WI38 (cell line): ENCODE measurements at regions not wholly inside any gene's neighbourhood (a gene's known extent, or its start where the extent isn't known, plus 50 kb on each side); places are given as distances from the start of the nearest gene placed in this dataset.

Experiments used
- H3K4me3 ChIP-seq: 2 replicates; pipeline ENCODE4 v1.5.1; 2011; ENCODE audit warnings: low read depth, mild to moderate bottlenecking, control low read depth, low read length
- TF ChIP-seq, protein P1 (sequence below): IDR thresholded peaks from 2 replicates; pipeline ENCODE4 v1.5.1; 2012; ENCODE audit warnings: low read depth, mild to moderate bottlenecking, control low read depth, low read length

DNA sequence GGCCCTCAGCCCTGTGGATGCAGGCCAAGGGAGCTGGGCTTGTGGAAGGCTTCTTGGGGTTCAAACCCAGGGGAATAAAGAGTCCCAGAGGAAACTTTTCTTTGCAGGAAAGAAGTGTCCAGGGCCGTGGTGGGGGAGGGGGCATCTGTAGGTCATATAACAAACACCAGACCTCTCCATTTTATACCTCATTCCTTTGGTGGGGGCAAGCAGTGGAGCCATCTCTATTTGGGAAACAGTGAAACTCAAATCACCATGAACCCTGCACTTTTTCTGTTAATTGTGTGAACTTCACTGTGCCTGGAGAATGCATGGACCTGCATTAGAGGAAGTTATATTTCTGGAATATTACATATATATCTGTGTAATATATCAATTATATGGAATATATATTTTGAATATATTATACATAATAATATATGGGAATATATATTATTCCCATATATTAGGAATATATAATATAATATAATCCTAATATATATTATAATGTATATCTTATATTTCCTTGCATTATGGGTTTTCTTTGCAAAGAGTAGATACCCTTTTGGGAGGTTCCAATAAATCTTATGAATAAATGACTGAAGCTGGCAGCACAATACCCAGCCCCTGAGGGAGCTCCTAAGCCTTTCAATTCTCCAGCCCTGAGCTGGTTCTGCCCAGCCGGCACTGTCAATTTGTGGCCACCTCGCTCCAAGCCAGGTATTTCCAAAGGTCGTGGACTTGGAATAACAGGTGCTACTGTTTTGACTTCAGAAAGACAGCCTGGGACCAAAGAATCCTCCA, 97.7 kb upstream of the PKDCC start:
- H3K4me3 ChIP-seq: no peak overlapping the region
- TF ChIP-seq, protein P1, sequence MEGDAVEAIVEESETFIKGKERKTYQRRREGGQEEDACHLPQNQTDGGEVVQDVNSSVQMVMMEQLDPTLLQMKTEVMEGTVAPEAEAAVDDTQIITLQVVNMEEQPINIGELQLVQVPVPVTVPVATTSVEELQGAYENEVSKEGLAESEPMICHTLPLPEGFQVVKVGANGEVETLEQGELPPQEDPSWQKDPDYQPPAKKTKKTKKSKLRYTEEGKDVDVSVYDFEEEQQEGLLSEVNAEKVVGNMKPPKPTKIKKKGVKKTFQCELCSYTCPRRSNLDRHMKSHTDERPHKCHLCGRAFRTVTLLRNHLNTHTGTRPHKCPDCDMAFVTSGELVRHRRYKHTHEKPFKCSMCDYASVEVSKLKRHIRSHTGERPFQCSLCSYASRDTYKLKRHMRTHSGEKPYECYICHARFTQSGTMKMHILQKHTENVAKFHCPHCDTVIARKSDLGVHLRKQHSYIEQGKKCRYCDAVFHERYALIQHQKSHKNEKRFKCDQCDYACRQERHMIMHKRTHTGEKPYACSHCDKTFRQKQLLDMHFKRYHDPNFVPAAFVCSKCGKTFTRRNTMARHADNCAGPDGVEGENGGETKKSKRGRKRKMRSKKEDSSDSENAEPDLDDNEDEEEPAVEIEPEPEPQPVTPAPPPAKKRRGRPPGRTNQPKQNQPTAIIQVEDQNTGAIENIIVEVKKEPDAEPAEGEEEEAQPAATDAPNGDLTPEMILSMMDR: no peak

- H3K4me3 ChIP-seq: no peak overlapping the region
- TF ChIP-seq, protein P1: no peak
Observed at GRCh38 chr2:41950666-41950960, 97.2 kb upstream of the PKDCC start.

GRCh38 chr2:41954304-41955291, 93.2 kb upstream of the PKDCC start:
- TF ChIP-seq, protein P1: no peak
- no peak overlapping the region for H3K4me3 ChIP-seq

GRCh38 chr2:41955316-41956043, 92.3 kb upstream of the PKDCC start:
- no peak overlapping the region for H3K4me3 ChIP-seq

DNA sequence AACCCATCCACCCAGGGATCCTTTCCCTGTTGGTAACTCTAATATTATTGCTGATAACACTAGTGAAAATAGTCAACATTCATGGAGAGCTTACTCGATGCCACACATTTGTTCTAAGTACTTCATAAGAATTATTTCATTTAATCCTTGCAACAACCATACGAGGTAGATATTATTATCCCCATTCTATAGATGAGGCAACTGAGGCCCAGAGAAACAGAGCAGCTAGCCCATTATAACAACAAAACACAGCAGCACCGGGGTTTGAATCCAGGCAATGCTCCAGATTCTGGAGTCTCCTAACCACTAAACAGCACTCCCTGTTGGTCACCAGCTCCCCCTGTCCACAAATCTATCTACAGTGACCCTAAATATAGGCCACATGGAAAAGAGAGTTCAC, 90.4 kb upstream of the PKDCC start:
- TF ChIP-seq, protein P1: no peak
- no peak overlapping the region for H3K4me3 ChIP-seq

More at GRCh38 chr2:41955316-41956043, 92.3 kb upstream of the PKDCC start:
- TF ChIP-seq, protein P1: no peak

DNA sequence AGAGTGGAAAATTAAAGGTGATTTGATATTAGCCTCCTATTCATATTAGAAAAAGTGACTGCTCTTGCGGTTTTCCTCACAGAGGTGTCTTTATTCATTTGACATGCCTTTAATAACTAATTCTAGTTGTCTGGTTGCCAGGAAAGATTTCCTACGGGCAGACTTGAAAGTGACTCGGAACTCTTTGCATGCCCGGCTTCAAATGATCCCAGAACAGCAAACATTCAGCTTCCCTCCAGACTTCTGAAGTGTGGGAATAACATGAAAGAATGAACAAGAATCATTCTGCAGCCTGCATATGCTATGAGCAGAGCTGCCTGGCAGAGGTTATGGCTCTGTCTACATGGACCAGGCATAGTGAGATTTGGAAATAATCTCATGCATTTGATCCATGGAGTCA, 89.6 kb upstream of the PKDCC start:
- TF ChIP-seq, protein P1: no peak
- no peak overlapping the region for H3K4me3 ChIP-seq
